ENCODE measurements at regions not wholly inside any gene's neighbourhood (a gene's known extent, or its start where the extent isn't known, plus 50 kb on each side); places are given as distances from the start of the nearest gene placed in this dataset.

DNA sequence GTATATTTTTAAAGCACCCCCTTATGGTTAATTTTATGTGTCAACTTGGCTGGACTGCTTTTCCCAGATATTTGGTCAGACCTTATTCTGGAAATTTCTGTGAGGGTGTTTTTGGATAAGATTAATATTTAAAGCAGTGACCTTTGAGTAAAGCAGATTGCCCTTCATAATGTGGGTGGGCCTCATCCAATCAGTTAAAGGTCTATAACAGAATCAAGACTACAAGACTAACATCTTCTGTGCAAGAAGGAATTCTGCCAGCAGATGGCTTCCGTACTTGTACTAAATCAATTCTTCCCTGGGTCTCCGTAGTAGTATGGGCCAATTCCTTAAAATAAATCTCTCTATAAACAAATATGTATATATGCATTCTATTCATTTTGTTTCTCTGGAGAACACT, 257.6 kb downstream of the ETNK1 start:
- ChIA-PET POLR2A (no interaction called here), CTCF (no interaction called here)

GRCh38 chr12:22893878-22894277, 268.9 kb downstream of the ETNK1 start:
- POLR2A ChIA-PET: no interaction called here
- CTCF ChIA-PET: no interaction called here

DNA sequence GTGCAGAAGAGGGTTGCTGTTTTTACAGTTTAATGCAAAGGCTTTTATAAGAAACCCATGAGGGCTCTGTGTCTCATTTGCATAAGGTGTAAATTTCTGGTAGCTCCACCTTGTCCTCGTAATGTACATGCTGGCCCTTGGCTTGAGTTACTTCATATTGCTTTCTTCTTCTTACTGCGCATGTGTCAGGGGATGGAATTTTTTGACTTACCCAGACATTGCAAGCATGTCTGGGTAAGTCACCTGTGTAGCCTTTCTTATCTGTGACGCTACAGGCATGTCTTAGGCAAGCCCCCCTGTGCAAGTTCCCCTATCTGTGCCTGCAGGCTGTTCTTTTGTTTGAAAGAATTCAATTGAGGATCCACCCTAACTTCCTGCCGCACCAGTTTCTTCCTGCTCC, 274.2 kb downstream of the ETNK1 start:
- ChIA-PET POLR2A (no interaction called here), CTCF (no interaction called here)

DNA sequence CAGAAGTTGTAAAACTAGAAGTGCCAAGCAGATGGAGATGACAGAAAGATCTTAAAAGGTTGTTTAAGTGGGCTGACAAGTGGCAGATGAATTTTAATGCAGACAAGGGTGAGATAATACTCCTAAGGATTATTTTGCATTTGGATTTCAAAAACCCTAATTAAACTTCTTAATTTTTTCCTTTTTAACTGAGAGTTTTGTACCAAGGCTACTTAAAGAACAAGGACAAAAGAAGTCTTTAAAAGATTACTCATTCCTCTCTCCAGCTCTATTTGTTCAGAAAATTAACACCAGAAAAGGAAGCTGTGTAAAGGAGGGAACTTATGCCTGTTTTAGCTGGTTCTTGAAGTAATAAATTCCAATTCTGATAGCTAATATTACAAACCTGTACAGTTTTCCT, 275.4 kb downstream of the ETNK1 start:
- CTCF ChIA-PET: no interaction called here
- POLR2A ChIA-PET: no interaction called here

DNA sequence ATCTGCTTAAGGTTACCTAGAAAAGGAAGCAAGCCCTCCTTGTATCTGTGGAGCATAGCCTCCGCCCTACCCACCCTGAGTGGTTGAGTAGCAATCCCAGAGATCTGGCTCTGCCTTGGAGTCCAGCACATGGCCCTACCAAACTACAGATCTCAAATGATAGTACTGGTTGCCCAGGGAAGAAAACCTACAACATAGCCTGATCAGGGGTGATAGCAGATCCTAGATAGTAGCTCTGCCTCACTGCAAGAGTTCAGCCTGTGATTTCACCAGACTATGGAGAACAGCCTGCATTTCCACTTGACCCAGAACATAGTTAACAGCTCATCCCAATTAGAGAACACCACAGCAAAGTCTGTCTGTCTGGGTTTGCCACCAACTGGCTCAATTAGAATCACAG, 279.5 kb downstream of the ETNK1 start:
- ChIA-PET CTCF (no interaction called here), POLR2A (no interaction called here)

DNA sequence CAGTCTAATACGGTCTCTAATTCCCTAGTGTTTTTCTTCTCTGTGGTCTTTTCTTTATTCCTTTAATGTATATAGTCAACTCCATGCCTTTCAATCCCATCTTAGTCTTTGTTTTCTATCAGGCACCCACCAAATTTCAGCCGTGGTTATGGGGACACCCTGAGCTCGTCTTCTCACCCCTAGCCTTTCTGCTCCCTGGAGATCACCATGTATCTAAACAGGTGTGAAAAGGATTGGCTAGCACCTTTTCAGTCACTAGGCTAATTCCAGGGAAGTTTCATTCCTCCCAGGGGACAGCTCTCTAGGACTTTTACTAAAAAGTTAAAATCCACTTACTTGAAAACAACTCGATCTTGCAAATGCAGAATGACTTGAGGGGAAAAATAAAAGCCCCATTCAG, 291.3 kb downstream of the ETNK1 start:
- CTCF ChIA-PET: no interaction called here
- POLR2A ChIA-PET: no interaction called here

DNA sequence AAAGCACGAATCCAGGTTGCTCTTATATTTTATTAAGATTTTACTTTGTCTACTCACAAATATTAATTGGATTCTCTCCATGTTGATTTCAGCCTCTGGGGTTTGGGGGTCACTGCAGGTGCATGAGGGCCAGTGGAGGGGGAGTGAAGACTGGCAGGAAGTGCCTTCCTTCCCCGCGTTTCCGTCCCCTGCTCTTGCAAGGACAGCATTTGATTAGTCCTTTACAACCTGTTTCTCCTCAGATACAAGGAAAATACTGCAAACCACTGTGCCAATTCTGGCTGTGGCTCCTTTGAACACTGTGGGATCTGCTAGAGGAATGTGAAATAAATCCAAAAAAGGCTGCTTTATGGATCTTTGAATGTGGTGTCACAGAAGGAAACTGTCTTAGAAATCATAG, 291.8 kb downstream of the ETNK1 start:
- POLR2A ChIA-PET: no interaction called here
- CTCF ChIA-PET: no interaction called here

DNA sequence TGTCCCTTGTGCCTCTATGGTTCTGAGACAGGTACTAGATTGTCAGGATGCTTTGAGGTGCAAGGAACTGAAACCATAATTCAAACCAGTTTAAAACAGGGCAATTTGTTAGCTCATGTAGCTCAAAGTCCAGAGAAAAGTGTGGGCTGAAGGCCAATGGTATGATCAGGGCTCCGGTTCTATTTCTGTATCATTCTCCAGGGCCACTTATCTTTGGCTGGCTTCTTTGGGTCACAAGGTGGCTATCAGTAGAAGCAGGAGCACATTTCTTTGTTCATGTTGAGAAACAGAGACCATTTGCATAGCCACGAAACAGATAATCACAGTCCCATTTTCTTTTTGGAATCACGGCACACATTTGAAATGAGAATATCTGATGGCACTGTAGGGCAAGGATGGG, 294.9 kb downstream of the ETNK1 start:
- POLR2A ChIA-PET: no interaction called here
- CTCF ChIA-PET: no interaction called here

- ChIA-PET CTCF (no interaction called here), POLR2A (no interaction called here)
These were observed 298.8 kb downstream of the ETNK1 start for GRCh38 chr12:22923768-22924167.

DNA sequence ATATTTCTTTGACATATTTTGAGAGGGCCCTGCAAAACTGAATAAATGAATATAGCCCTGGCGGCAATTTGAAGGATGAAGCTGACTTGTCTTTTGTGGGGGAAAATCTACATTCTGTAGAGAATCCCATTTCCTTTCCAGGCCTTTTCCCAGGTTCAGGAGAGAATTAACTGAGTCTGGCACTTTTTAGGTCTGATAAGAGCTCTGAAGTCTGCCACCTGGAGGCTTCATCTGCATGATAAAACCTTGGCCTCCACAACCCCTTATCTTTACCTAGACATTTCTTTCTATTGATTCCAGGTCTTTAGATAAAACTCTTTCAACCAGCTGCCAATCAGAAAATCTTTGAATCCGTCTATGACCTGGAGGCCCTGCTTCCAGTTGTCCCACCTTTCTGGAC, 299.4 kb downstream of the ETNK1 start:
- POLR2A ChIA-PET: no interaction called here
- CTCF ChIA-PET: no interaction called here

GRCh38 chr12:22925623-22926022, 300.7 kb downstream of the ETNK1 start:
- CTCF ChIA-PET: no interaction called here
- POLR2A ChIA-PET: no interaction called here

- CTCF ChIA-PET: no interaction called here
- POLR2A ChIA-PET: no interaction called here
These were observed 307.5 kb downstream of the ETNK1 start for GRCh38 chr12:22932431-22932830.

GRCh38 chr12:22935090-22935489, 310.1 kb downstream of the ETNK1 start:
- POLR2A ChIA-PET: no interaction called here
- CTCF ChIA-PET: no interaction called here

GRCh38 chr12:22935501-22935900, 310.5 kb downstream of the ETNK1 start:
- ChIA-PET POLR2A (no interaction called here), CTCF (no interaction called here)

DNA sequence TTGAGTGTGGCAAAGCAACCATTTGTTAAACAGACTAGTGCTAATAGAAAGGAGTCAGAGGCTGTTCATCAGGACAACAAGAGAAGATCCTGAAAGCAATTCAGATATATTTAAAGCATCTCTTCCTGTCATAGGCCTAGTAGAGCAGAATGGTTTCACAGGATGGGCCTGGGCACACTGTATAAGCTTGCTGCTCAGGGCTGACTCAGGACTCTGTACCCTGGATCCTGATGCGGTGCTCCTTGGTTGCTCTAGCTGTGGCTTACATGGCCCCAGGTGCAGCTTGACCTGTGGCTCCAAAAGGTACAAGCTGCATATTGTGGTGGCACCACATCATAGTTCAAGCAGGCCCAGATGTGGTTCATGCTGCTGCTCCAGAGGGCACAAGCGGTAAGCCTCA, 313.4 kb downstream of the ETNK1 start:
- ChIA-PET CTCF (no interaction called here), POLR2A (no interaction called here)

DNA sequence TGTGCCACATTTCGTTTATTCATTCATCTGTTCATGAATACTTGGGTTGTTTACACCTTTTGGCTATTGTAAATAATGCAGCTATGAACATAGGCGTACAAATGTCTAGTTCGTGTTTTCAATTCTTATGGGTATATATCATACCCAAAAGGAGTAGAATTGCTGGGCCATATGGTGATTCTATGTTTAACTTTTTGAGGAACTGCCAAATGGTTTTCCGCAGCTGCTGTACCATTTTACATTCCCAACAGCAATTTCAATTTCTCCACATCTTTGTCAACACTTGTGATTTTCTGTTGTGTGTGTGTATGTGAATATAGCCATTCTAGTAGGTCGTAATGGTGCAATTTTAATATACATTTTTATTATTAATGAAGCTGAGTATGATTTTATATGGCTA, 326.2 kb downstream of the ETNK1 start:
- POLR2A ChIA-PET: no interaction called here
- CTCF ChIA-PET: no interaction called here

DNA sequence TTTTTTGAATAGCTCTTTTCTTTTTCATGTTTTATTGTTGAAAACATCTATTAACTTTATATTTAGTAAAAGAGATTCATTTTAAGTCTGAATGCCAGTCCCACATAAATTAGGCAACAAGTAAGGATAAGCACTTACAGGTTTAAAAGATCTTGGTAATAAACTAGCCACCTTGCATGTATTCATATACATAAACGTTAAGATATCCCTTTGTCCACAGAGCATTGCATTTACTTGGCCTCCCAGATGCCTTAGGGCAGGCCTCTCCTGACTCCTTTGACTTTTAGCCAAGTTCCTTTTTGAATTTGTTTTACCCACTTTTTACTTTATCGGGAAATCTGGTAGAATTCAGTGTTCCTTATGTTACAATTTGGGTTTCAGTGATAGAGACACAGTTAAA, 331.7 kb downstream of the ETNK1 start:
- POLR2A ChIA-PET: no interaction called here
- CTCF ChIA-PET: no interaction called here

- ChIA-PET POLR2A (no interaction called here), CTCF (no interaction called here)
These were observed 342.2 kb downstream of the ETNK1 start for GRCh38 chr12:22967171-22967570.

DNA sequence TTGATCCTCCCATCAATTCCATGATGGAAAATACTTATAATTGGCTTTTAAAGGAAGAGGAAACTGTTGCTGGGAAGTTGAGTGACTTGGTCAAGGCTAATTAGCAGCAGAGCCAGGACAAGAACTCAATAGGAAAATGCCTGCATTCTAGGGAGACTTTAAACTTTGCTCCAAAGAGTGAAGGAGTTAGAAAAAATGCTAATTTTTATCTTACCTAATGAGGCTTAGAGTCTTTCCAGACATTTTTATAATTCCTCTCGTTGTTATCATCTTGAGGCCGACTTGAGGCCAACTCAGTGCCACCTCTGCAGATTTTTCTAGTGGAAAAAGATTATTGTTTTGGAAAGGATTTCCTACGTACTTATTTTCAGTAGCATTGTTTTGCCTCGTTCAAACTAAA, 344.6 kb downstream of the ETNK1 start:
- ChIA-PET CTCF (no interaction called here), POLR2A (no interaction called here)

GRCh38 chr12:22971247-22971646, 346.3 kb downstream of the ETNK1 start:
- ChIA-PET POLR2A (no interaction called here), CTCF (no interaction called here)

- ChIA-PET POLR2A (no interaction called here), CTCF (no interaction called here)
These were observed 346.8 kb downstream of the ETNK1 start for GRCh38 chr12:22971701-22972191.

DNA sequence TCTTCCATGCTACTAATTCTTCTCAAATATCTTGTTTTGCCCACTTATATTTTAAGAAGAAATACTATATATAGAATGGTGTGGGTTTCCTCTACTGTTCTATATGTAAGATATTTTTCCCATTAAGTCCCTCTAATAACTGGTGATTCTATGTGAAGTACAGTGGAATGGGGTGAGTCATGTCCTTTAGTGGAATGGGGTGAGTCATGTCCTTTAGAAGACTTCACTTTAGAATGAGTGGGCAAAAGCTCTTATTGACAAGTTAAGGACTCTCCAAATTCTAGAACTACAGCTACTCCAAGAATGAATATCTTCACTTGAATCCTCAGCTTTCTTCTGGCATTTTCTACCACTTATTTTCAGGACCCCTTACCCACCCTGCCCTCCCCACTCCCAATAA, 349.9 kb downstream of the ETNK1 start:
- CTCF ChIA-PET: no interaction called here

GRCh38 chr12:22978962-22979361, 354.0 kb downstream of the ETNK1 start:
- ChIA-PET POLR2A (no interaction called here), CTCF (no interaction called here)

More for the DNA sequence above, 349.9 kb downstream of the ETNK1 start:
- POLR2A ChIA-PET: no interaction called here
